22Rv1 (cell line): ENCODE measurements at regions not wholly inside any gene's neighbourhood (a gene's known extent, or its start where the extent isn't known, plus 50 kb on each side); places are given as distances from the start of the nearest gene placed in this dataset.

ENCODE experiments used
- CTCF ChIP-seq: fragments of 450-650 bp; IDR thresholded peaks from 2 replicates; pipeline ENCODE4 v1.5.1; 2017; ENCODE audit warnings: mild to moderate bottlenecking
- ZFX ChIP-seq: fragments of 450-650 bp; IDR thresholded peaks from 2 replicates; pipeline ENCODE4 v1.6.1; 2017; ENCODE audit warnings: antibody characterized with exemption, borderline replicate concordance

DNA sequence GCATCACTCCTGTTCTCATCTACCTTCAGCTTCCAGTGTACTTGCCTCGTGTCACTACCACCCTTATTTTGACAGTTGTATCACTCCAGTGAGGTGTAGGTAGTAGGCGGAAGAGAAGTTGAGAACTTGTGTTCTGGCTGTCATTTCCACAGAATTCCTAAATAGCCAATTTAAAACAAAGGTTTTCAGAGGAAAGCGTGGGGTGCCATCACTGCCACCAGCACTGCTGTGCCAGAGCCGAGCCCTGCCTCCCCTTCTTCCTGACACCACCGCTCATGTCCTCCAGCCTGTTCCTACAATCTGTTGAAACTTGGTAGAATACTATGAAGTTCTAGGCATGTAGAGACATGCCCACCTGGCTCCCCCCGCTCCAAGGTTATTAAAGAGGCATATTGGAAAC, 215.8 kb downstream of the TANC2 start:
- TF ChIP-seq CTCF (no peak), ZFX (no peak)
